ENCODE measurements at regions not wholly inside any gene's neighbourhood (a gene's known extent, or its start where the extent isn't known, plus 50 kb on each side); places are given as distances from the start of the nearest gene placed in this dataset.

- TF ChIP-seq PRDM15 (CRISPR knock-in tag; IDR thresholded peaks at IDR 0.05) (no peak), MEF2B (IDR thresholded peaks at IDR 0.05; ENCODE audit: partially characterized antibody, poor library complexity, severe bottlenecking) (no peak), NKRF (conservative IDR thresholded peaks at IDR 0.05) (no peak), ATF3 (IDR thresholded peaks at IDR 0.05; ENCODE audit: borderline replicate concordance, extremely low read depth, low read depth, low read length) (no peak), HSF1 (IDR thresholded peaks at IDR 0.05; ENCODE audit: low read depth, low read length) (no peak)
Observed at GRCh38 chr6:92534109-92534508, 885.2 kb downstream of the EPHA7 start (continued).

Measured in GM12878 (cell line).